NK-92 (cell line): ENCODE measurements at regions not wholly inside any gene's neighbourhood (a gene's known extent, or its start where the extent isn't known, plus 50 kb on each side); places are given as distances from the start of the nearest gene placed in this dataset.

Experiments
- DNase-seq: peaks from one replicate; lab custom pipeline; 2025; ENCODE audit not compliant: unreplicated experiment; lab: John Stamatoyannopoulos, UW

- no peak for DNase-seq
These were observed 163.6 kb upstream of the PLEKHG7 start for GRCh38 chr12:92539110-92539749.

DNA sequence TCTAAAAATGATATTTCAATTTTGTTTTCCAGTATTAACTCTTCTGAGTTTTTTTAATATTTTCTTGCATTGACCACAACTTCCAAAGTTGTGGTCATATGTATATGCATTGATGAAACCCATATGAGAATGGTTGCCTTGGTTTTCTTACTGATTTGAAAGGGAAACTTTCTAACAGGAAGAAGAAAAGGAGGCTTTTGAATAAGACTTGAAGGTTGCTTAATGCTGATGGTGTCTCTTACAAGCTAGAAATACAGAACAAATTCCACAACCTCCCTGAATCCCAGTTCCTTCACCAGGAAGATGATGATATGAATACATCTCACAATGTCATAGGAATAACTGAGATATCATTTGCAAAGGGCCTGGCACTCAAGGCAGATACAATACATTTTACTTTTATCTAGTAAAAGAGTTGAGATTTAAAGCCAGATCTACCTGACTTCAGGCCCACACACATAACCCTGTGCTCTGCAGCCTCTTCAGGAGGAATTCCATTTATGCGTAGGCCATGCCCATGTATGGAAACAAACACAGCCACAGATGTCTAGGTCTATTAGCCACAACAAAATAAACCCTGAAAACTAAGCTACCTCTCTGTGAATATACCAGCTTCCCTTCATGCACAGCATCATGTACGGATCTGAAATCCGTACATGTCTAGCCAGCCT, 165.4 kb upstream of the PLEKHG7 start:
- no peak for DNase-seq

- DNase-seq: no peak
These were observed 166.8 kb upstream of the PLEKHG7 start for GRCh38 chr12:92535961-92536360.

GRCh38 chr12:92533280-92533890, 169.4 kb upstream of the PLEKHG7 start:
- no peak for DNase-seq

GRCh38 chr12:92530706-92531105, 172.1 kb upstream of the PLEKHG7 start:
- no peak for DNase-seq

- no peak for DNase-seq
These were observed 172.8 kb upstream of the PLEKHG7 start for GRCh38 chr12:92529944-92530343.

DNA sequence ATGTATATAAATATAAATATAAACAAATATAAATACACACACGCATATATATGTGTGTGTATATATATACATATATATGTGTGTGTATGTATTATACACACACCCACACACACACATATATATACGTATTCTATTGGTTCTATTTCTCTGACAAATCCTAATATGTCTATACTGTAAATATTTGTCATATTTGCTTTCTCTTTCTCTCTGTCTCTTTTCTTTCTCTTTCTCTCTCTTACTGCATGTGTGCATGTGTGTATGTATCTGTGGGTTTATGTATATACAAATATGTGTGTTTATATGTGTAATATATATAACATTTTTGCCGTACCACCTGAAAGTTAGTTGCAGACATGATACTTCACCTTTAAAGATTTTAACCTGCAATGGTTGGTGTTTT, 174.2 kb upstream of the PLEKHG7 start:
- DNase-seq: no peak

DNA sequence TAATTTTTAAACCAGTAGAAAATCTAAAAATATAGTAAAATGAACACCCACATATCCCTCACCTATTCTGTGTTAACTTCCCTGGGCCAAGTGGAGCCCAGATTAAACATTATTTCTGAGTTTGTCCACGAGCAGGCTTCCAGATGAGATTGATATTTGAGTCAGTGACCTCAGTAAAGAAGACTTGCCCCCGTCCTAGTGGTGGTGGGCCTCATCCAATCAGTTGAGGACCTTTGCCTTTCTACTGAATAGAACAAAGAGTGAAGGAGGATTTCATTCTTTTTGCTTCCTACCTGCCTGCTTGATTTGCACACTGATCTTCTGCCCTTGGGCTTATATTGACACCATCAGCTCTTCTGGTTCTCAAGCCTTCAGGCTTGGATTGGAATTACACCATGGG, 174.7 kb upstream of the PLEKHG7 start:
- no peak for DNase-seq

- no peak for DNase-seq
These were observed 178.3 kb upstream of the PLEKHG7 start for GRCh38 chr12:92524489-92524888.

DNA sequence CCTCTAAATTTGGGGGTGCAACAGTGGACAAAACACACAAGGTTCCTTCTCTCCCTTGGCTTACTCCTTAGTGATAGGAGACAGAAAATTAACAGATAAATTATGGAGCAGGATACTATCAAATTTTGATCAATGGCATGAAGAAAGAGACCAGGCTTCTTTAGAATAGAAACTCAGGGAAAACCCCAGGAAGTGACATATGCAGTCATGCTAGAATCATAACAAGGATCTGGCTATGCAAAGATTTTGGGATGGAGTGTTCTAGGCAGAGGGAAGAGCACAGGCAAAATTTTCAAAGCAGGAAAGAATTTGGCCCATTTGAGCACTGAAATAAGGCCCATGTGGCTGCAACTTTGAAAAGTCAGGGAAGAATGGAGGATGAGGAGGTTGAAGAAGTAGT, 182.3 kb upstream of the PLEKHG7 start:
- DNase-seq: no peak

- DNase-seq: no peak
These were observed 183.5 kb upstream of the PLEKHG7 start for GRCh38 chr12:92519284-92519683.

DNA sequence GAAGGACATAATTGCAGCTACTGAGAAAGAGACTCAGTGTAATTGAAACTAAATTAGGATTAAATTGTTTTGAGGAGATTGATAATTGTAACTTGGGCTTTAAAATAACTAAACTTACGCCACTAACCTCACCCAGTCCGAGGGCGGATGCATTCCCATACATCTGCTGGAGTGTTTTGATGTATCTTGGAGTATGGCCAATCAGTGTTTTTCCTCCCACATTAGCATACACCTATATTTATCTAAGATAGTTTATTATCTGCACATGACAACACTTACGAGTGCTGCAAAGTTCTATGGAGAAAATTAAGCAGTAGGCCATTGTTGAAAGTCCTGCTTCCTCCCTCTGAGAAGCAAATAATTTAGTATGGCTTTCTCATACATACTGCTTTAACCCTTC, 184.7 kb upstream of the PLEKHG7 start:
- no peak for DNase-seq

GRCh38 chr12:92516277-92516600, 186.6 kb upstream of the PLEKHG7 start:
- no peak for DNase-seq

GRCh38 chr12:92513231-92513730, 189.5 kb upstream of the PLEKHG7 start:
- DNase-seq: no peak

DNA sequence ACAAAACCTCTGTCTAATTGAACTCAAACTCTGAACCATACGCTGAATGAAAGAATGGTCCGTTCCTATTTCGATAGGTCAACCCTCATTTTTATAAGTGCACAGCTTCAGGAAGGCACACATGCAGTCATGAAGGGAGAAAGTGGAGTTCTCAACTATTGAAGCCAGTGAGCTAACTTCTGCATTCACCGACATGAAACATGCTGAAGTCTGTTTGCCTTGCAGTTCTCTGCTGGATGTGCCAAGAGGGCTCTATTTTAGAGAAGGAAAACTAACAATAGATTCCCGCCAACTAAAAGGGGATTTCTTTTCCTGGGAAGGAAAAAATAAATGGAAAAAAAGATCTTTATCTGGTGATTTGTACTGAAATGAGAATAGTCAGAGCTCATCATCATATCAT, 191.0 kb upstream of the PLEKHG7 start:
- DNase-seq: no peak

DNA sequence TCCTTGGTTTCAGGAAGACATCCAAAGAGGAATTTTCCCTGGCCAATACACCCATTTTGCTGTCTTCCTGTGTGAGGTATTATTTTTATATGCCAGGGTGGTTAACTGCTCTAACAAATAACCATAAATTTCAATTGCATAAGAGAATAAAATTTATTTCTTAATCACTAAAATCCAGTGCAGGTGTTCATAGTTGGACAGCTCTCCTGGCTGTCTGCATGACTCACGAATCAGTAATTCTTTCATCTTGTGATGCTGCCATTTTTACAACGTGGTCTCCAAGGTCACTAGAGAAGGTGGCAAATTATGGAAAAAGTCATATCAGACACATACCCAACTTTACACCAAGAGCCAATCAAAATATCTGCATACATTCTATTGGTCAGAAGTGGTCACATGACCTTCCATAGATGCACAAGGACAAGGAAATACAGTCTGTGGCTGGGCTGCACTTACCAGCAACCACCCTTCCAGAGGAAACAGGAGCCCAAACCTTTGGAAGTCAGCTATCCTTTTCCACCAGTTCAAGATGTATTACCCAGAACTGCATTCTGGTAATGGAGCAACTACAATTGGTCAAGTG, 193.5 kb upstream of the PLEKHG7 start:
- no peak for DNase-seq

GRCh38 chr12:92506891-92507290, 195.9 kb upstream of the PLEKHG7 start:
- DNase-seq: no peak

GRCh38 chr12:92506460-92506859, 196.3 kb upstream of the PLEKHG7 start:
- DNase-seq: no peak

DNA sequence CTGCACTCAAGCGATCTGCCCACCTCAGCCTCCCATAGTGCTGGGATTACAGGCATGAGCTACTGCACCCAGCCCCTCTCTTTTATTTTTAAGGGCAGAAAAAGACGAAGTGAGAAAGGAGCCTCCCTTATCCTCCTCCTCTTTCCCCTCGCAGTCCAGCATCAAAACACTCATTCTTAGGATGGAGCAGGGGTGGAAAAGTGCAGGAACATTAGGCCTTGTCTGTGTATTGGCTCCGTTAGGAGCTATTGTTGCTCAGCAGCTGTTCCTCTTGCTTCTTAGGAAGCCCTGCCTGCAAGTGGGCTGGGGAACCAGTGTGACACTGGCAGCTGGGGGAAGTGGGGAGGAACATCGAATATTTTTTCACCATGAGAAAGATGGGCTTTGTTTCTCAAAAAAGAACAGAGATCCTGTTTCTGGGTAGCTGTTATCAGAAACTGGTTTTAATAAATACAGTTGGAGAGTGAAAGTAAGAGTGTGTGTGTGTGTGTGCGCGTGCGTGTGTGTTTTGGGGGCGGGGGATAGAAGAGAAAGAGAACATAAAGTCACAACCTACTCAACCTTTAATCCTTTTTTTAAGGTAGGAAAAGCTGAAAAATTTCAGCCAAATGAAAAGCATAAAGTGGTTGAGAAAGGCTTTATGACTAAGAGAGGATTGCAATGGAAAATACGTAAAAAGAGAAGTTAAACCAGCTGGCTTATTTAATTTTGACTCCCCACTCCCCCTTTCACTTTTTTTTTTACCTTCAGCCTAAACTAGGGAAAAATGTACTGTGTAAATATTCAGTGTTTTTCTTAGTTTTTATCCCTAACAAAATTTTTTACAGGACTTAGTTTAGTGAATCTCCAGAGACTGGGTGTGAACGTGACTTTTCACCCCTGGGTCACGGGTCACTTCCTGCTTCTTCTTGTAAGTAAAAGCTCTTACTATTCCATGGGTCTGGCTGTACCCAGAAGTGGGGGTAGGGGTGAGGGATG, 197.2 kb upstream of the PLEKHG7 start:
- DNase-seq: no peak

GRCh38 chr12:92504594-92504981, 198.2 kb upstream of the PLEKHG7 start:
- no peak for DNase-seq

- DNase-seq: no peak
These were observed 198.7 kb upstream of the PLEKHG7 start for GRCh38 chr12:92503971-92504593.
